Keratinocyte (primary cell): ENCODE measurements at regions not wholly inside any gene's neighbourhood (a gene's known extent, or its start where the extent isn't known, plus 50 kb on each side); places are given as distances from the start of the nearest gene placed in this dataset.

ENCODE experiments used
- CTCF ChIP-seq, 3 experiments: IDR thresholded peaks in 1 of 3; conservative IDR thresholded peaks in 1 of 3; optimal IDR thresholded peaks in 1 of 3; 2 replicates in 2 of 3; 3 replicates in 1 of 3; pipeline versions ENCODE3 to v1.5.1; 2011; ENCODE audit warnings: low read length in 3 of 3, mild to moderate bottlenecking in 3 of 3, moderate library complexity in 2 of 3, control low read depth in 1 of 3, inconsistent platforms in 1 of 3; ENCODE audit not compliant: insufficient read depth in 2 of 3; ENCODE audit errors: extremely low read depth in 1 of 3
- EZH2 ChIP-seq: IDR thresholded peaks from one replicate; pipeline ENCODE4 v1.6.1; 2012; ENCODE audit warnings: inconsistent platforms, mild to moderate bottlenecking, low read length, moderate library complexity

DNA sequence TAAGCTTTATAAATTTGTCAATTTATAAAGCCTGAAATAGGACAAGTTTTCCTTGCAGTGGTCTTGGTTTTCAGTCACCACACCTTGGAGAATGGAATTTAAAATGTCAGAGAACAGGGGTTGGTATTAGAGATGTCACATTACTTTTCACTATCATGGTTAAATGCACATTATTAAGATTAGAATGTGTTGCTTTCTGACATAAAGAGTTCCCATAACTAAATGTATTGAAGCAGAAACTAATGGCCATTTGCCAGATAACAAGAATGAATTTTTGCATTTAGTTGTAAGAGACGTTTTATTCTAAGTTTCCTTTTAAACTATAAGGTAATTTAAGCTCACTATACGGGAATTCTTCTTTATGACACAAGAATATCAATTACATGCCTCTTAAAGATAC lies 172.3 kb downstream of the ARL4A start:
- TF ChIP-seq CTCF (optimal IDR thresholded peaks at IDR 0.05 in 1 of 3, IDR thresholded peaks at IDR 0.05 in 1 of 3, conservative IDR thresholded peaks at IDR 0.05 in 1 of 3; ENCODE audit: extremely low read depth in 1 of 3, insufficient read depth in 2 of 3, low read length in 3 of 3) (no peak), EZH2 (no peak)
